ENCODE measurements at regions not wholly inside any gene's neighbourhood (a gene's known extent, or its start where the extent isn't known, plus 50 kb on each side); places are given as distances from the start of the nearest gene placed in this dataset.

DNA sequence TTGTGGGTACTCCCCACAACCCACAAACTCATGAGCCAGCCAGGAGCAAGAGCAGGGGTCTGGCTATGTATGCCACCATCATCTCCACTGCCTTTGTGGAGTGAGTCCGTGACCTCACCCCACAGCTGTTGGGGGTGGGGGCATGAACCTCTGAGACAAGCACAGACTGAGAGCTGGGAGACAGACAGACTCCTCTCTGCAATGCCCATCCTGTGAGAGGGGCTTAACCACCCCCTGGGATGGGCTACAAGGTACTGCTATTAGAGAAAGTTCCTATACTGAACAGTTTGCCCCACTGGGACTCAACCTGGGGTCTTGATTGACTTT lies 84.5 kb downstream of the PITPNM2 start:
- TF ChIP-seq CTCF (conservative IDR thresholded peaks at IDR 0.05; ENCODE audit: low read depth, low read length) (no peak), EZH2 (IDR thresholded peaks at IDR 0.05; ENCODE audit: borderline replicate concordance, low read depth, low read length, poor library complexity, severe bottlenecking) (no peak)
